NCI-H345 treated with DMSO at 0.1 percent for 48 hours (cell line): ENCODE measurements at regions not wholly inside any gene's neighbourhood (a gene's known extent, or its start where the extent isn't known, plus 50 kb on each side); places are given as distances from the start of the nearest gene placed in this dataset.

Experiments used
- DNase-seq: peaks from one replicate; lab custom pipeline; 2025; ENCODE audit not compliant: unreplicated experiment; lab: John Stamatoyannopoulos, UW

GRCh38 chr14:50038398-50039119, 77.8 kb downstream of the VCPKMT start:
- DNase-seq = no peak

GRCh38 chr14:50039120-50039517, 77.3 kb downstream of the VCPKMT start:
- DNase-seq = no peak

GRCh38 chr14:50039734-50040400, 76.5 kb downstream of the VCPKMT start:
- no peak for DNase-seq

- no peak for DNase-seq
These were observed 76.0 kb downstream of the VCPKMT start for GRCh38 chr14:50040401-50040775.

GRCh38 chr14:50040895-50041465, 75.4 kb downstream of the VCPKMT start:
- no peak for DNase-seq

- DNase-seq = no peak
These were observed 74.4 kb downstream of the VCPKMT start for GRCh38 chr14:50041980-50042379.

- no peak for DNase-seq
These were observed 72.2 kb downstream of the VCPKMT start for GRCh38 chr14:50044042-50044651.

GRCh38 chr14:50045039-50045711, 71.2 kb downstream of the VCPKMT start:
- no peak for DNase-seq

GRCh38 chr14:50045837-50046236, 70.5 kb downstream of the VCPKMT start:
- DNase-seq = no peak

GRCh38 chr14:50047274-50047676, 69.1 kb downstream of the VCPKMT start:
- DNase-seq = no peak

GRCh38 chr14:50049093-50049492, 67.3 kb downstream of the VCPKMT start:
- DNase-seq = no peak

GRCh38 chr14:50049703-50050570, 66.4 kb downstream of the VCPKMT start:
- DNase-seq = no peak

GRCh38 chr14:50051106-50051505, 65.3 kb downstream of the VCPKMT start:
- no peak for DNase-seq

- DNase-seq = no peak
These were observed 64.7 kb downstream of the VCPKMT start for GRCh38 chr14:50051706-50052105.

GRCh38 chr14:50052517-50052916, 63.9 kb downstream of the VCPKMT start:
- DNase-seq = no peak

- DNase-seq = no peak
These were observed 62.4 kb downstream of the VCPKMT start for GRCh38 chr14:50053935-50054334.

- DNase-seq = no peak
These were observed 60.7 kb downstream of the VCPKMT start for GRCh38 chr14:50055461-50056228.

- DNase-seq = no peak
These were observed 59.9 kb downstream of the VCPKMT start for GRCh38 chr14:50056435-50056834.

- DNase-seq = no peak
These were observed 59.0 kb downstream of the VCPKMT start for GRCh38 chr14:50057331-50057730.

GRCh38 chr14:50058113-50058512, 58.3 kb downstream of the VCPKMT start:
- DNase-seq = no peak
